Keratinocyte (primary cell): ENCODE measurements at regions not wholly inside any gene's neighbourhood (a gene's known extent, or its start where the extent isn't known, plus 50 kb on each side); places are given as distances from the start of the nearest gene placed in this dataset.

Experiments used
- CTCF ChIP-seq, 3 experiments: IDR thresholded peaks in 1 of 3; conservative IDR thresholded peaks in 1 of 3; optimal IDR thresholded peaks in 1 of 3; 2 replicates in 2 of 3; 3 replicates in 1 of 3; pipeline versions ENCODE3 to v1.5.1; 2011; ENCODE audit warnings: low read length in 3 of 3, mild to moderate bottlenecking in 3 of 3, moderate library complexity in 2 of 3, control low read depth in 1 of 3, inconsistent platforms in 1 of 3; ENCODE audit not compliant: insufficient read depth in 2 of 3; ENCODE audit errors: extremely low read depth in 1 of 3
- EZH2 ChIP-seq: IDR thresholded peaks from one replicate; pipeline ENCODE4 v1.6.1; 2012; ENCODE audit warnings: inconsistent platforms, mild to moderate bottlenecking, low read length, moderate library complexity

DNA sequence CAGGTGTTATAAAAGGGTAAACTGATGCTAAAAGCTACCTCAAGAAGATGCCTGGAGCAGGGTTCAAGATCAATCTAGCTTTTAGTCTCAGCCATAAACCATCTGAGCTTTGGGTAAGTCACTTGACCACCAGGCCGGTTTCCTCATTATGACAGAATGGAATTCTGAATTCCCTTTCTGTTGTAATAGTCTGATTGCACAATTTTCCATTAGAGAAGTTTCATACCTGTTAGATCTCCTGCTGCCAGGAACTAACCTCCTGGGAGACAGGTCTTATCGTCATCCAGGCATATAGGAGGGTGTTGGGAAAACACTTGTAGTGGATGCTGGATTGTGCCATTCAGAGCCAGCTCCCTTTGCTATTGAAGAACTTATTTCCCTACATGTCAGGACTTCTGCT lies 272.5 kb downstream of the TDRD15 start:
- TF ChIP-seq CTCF (optimal IDR thresholded peaks at IDR 0.05 in 1 of 3, IDR thresholded peaks at IDR 0.05 in 1 of 3, conservative IDR thresholded peaks at IDR 0.05 in 1 of 3; ENCODE audit: extremely low read depth in 1 of 3, insufficient read depth in 2 of 3, low read length in 3 of 3) (no peak), EZH2 (no peak)
